IMR-90 (cell line): ENCODE measurements at regions not wholly inside any gene's neighbourhood (a gene's known extent, or its start where the extent isn't known, plus 50 kb on each side); places are given as distances from the start of the nearest gene placed in this dataset.

Experiments used
- ATAC-seq: fragments of 200-7000 bp; cut with Tn5 transposase; 2 replicates; pipeline ENCODE4 v1.9.1; 2020; ENCODE audit warnings: low read depth, mild to moderate bottlenecking, moderate library complexity
- BruUV-seq: library from RNA; stranded (reverse); fragments of 400-500 nt; replicated peaks from 2 replicates; lab custom pipeline; 2021; lab: Mats Ljungman, UMichigan
- CTCF ChIA-PET: fragments of 300-600 bp; formaldehyde crosslinking; extraction: SDS; loops from one replicate; lab custom pipeline; 2021; ENCODE audit warnings: antibody characterized with exemption; lab: Yijun Ruan, JAX
- POLR2A ChIA-PET: fragments of 300-600 bp; sonication (Branson Sonifier 250); formaldehyde crosslinking; loops from one replicate; lab custom pipeline; 2022; ENCODE audit warnings: antibody characterized with exemption; ENCODE audit not compliant: unreplicated experiment; lab: Charles Lee
- DNase-seq: peaks from one replicate; pipeline ENCODE4 v3.0.0; 2013
- H2AFZ ChIP-seq: replicated peaks from 2 replicates; pipeline ENCODE3; 2013; ENCODE audit warnings: low read length, mild to moderate bottlenecking; ENCODE audit not compliant: poor library complexity
- H2AK5ac ChIP-seq: 2 replicates; pipeline ENCODE4 v1.6.1; 2013; ENCODE audit warnings: low read depth, low read length, inconsistent platforms
- H2AK9ac ChIP-seq: replicated peaks from 2 replicates; pipeline ENCODE3; 2013; ENCODE audit warnings: mild to moderate bottlenecking, low read depth, low read length, moderate library complexity; ENCODE audit not compliant: poor library complexity
- H2BK120ac ChIP-seq: 2 replicates; pipeline ENCODE4 v1.6.1; 2013; ENCODE audit warnings: low read depth, low read length, inconsistent platforms
- H2BK15ac ChIP-seq: 3 replicates; pipeline ENCODE4 v1.6.1; 2013; ENCODE audit warnings: low read depth, low read length, inconsistent platforms
- H2BK20ac ChIP-seq: 2 replicates; pipeline ENCODE4 v1.6.1; 2013; ENCODE audit warnings: low read depth, mild to moderate bottlenecking, inconsistent platforms, low read length, moderate library complexity
- H2BK5ac ChIP-seq: 2 replicates; pipeline ENCODE4 v1.6.1; 2013; ENCODE audit warnings: mild to moderate bottlenecking, low read depth, low read length, inconsistent platforms; ENCODE audit not compliant: poor library complexity, severe bottlenecking
- H3K14ac ChIP-seq: replicated peaks from 2 replicates; pipeline ENCODE4 v1.6.1; 2013; ENCODE audit warnings: low read depth, low read length, inconsistent platforms
- H3K18ac ChIP-seq: 2 replicates; pipeline ENCODE4 v1.6.1; 2013; ENCODE audit warnings: low read depth, low read length, control low read depth
- H3K23ac ChIP-seq: 2 replicates; pipeline ENCODE4 v1.6.1; 2013; ENCODE audit warnings: low read depth, low read length, inconsistent platforms
- H3K27ac ChIP-seq: 2 replicates; pipeline ENCODE4 v1.5.1; 2013; ENCODE audit warnings: mild to moderate bottlenecking, control low read depth, low read length; ENCODE audit not compliant: insufficient read depth
- H3K27me3 ChIP-seq: 2 replicates; pipeline ENCODE4 v1.6.1; 2013; ENCODE audit warnings: low read length; ENCODE audit not compliant: control insufficient read depth, insufficient read depth
- H3K36me3 ChIP-seq: 2 replicates; pipeline ENCODE4 v1.6.1; 2013; ENCODE audit warnings: low read length, mixed read lengths; ENCODE audit not compliant: control insufficient read depth, insufficient read depth
- H3K4ac ChIP-seq: 2 replicates; pipeline ENCODE4 v1.6.1; 2013; ENCODE audit warnings: low read depth, low read length, inconsistent platforms
- H3K4me1 ChIP-seq: 2 replicates; pipeline ENCODE4 v1.6.1; 2013; ENCODE audit warnings: low read length, mixed read lengths; ENCODE audit not compliant: control insufficient read depth, insufficient read depth
- H3K4me2 ChIP-seq: 2 replicates; pipeline ENCODE4 v1.6.1; 2013; ENCODE audit warnings: low read depth, mild to moderate bottlenecking, control low read depth, low read length, moderate library complexity
- H3K4me3 ChIP-seq: 2 replicates; pipeline ENCODE4 v1.5.1; 2013; ENCODE audit warnings: low read depth, mild to moderate bottlenecking, control low read depth, low read length, moderate library complexity; ENCODE audit not compliant: insufficient read depth
- H3K56ac ChIP-seq: 2 replicates; pipeline ENCODE4 v1.6.1; 2013; ENCODE audit warnings: low read length, inconsistent platforms; ENCODE audit not compliant: insufficient read depth; ENCODE audit errors: extremely low read depth
- H3K79me1 ChIP-seq, 2 experiments: 2 replicates each; pipeline ENCODE4 v1.6.1; 2013; ENCODE audit warnings: low read length in 2 of 2, inconsistent platforms in 1 of 2, low read depth in 1 of 2
- H3K9ac ChIP-seq: 2 replicates; pipeline ENCODE4 v1.6.1; 2013; ENCODE audit warnings: low read depth, low read length, control low read depth
- H3K9me1 ChIP-seq: 2 replicates; pipeline ENCODE4 v1.6.1; 2013; ENCODE audit warnings: low read length, inconsistent platforms; ENCODE audit not compliant: insufficient read depth
- H3K9me3 ChIP-seq: 2 replicates; pipeline ENCODE4 v1.6.1; 2013; ENCODE audit warnings: low read length; ENCODE audit not compliant: control insufficient read depth, insufficient read depth
- H4K20me1 ChIP-seq: 2 replicates; pipeline ENCODE4 v1.6.1; 2013; ENCODE audit warnings: low read length, inconsistent platforms; ENCODE audit not compliant: insufficient read depth
- H4K5ac ChIP-seq: 2 replicates; pipeline ENCODE4 v1.6.1; 2013; ENCODE audit warnings: mild to moderate bottlenecking, low read depth, low read length, control low read depth
- H4K8ac ChIP-seq, 2 experiments: 2 replicates each; pipeline ENCODE4 v1.6.1; 2013; ENCODE audit warnings: low read depth in 2 of 2, low read length in 2 of 2, control low read depth in 1 of 2, inconsistent platforms in 1 of 2
- H4K91ac ChIP-seq: 2 replicates; pipeline ENCODE4 v1.6.1; 2013; ENCODE audit warnings: low read depth, low read length, inconsistent platforms; ENCODE audit not compliant: insufficient read depth
- BHLHE40 ChIP-seq: fragments of 150-350 bp; IDR thresholded peaks from 2 replicates; pipeline ENCODE4 v1.6.1; 2016; ENCODE audit warnings: mild to moderate bottlenecking, low read depth, low read length
- CEBPB ChIP-seq: IDR thresholded peaks from 2 replicates; pipeline ENCODE4 v1.6.1; 2012; ENCODE audit warnings: low read depth, low read length, improper control_type of control experiment
- CHD1 ChIP-seq: IDR thresholded peaks from 2 replicates; pipeline ENCODE4 v1.6.1; 2012; ENCODE audit warnings: low read depth, low read length, improper control_type of control experiment
- FOS ChIP-seq: fragments of 150-350 bp; IDR thresholded peaks from 2 replicates; pipeline ENCODE4 v1.6.1; 2016; ENCODE audit warnings: low read depth, low read length
- MAFK ChIP-seq: IDR thresholded peaks from 2 replicates; pipeline ENCODE4 v1.6.1; 2012; ENCODE audit warnings: low read depth, low read length, improper control_type of control experiment
- MAZ ChIP-seq: IDR thresholded peaks from 2 replicates; pipeline ENCODE4 v1.6.1; 2012; ENCODE audit warnings: low read depth, mild to moderate bottlenecking, low read length, improper control_type of control experiment, moderate library complexity, borderline replicate concordance
- MXI1 ChIP-seq: IDR thresholded peaks from 2 replicates; pipeline ENCODE4 v1.6.1; 2012; ENCODE audit warnings: low read depth, mild to moderate bottlenecking, low read length, moderate library complexity, borderline replicate concordance
- NFE2L2 ChIP-seq: fragments of 150-350 bp; IDR thresholded peaks from 2 replicates; pipeline ENCODE4 v1.6.1; 2016; ENCODE audit warnings: low read depth, mild to moderate bottlenecking, low read length
- POLR2A ChIP-seq: IDR thresholded peaks from 2 replicates; pipeline ENCODE4 v1.6.1; 2012; ENCODE audit warnings: mild to moderate bottlenecking, low read depth, low read length
- RAD21 ChIP-seq: IDR thresholded peaks from 2 replicates; pipeline ENCODE4 v1.6.1; 2012; ENCODE audit warnings: low read length, improper control_type of control experiment
- RCOR1 ChIP-seq: IDR thresholded peaks from 2 replicates; pipeline ENCODE4 v1.6.1; 2012; ENCODE audit warnings: mild to moderate bottlenecking, low read length, improper control_type of control experiment; ENCODE audit not compliant: insufficient replicate concordance
- RFX5 ChIP-seq: IDR thresholded peaks from 2 replicates; pipeline ENCODE4 v1.8.0; 2012; ENCODE audit warnings: low read depth, mild to moderate bottlenecking, low read length, moderate library complexity
- SMC3 ChIP-seq: fragments of 150-350 bp; IDR thresholded peaks from 2 replicates; pipeline ENCODE4 v1.6.1; 2016; ENCODE audit warnings: low read depth, mild to moderate bottlenecking, antibody characterized with exemption, low read length, moderate library complexity
- USF2 ChIP-seq: fragments of 150-350 bp; IDR thresholded peaks from 2 replicates; pipeline ENCODE4 v1.6.1; 2017; ENCODE audit warnings: mild to moderate bottlenecking, antibody characterized with exemption, low read length, low read depth
- WGBS, 2 experiments: methylation state at CpG; one replicate each; pipeline versions ENCODE4 v1.1.5 to v1.1.7; 2013; ENCODE audit warnings: missing lambda C conversion rate in 2 of 2; ENCODE audit not compliant: insufficient read length in 1 of 2; ENCODE audit errors: extremely low coverage in 2 of 2; 5-methylcytosine and 5-hydroxymethylcytosine counted together
- dilution Hi-C: fragments of 300-500 bp; cut with HindIII; formaldehyde crosslinking; loops from one replicate; pipeline ENCODE4 v1.14.3; 2018; ENCODE audit warnings: low sequenced_read_pairs; ENCODE audit not compliant: unreplicated experiment
- in situ Hi-C: fragments of 300-500 bp; cut with MboI; formaldehyde crosslinking; loops from 3 replicates; pipeline ENCODE4 v1.14.3; 2019; ENCODE audit warnings: low sequenced_read_pairs, inconsistent platforms, mixed read lengths
- intact Hi-C: fragments of 100-400 bp; cut with micrococcal nuclease; formaldehyde crosslinking; loops from 2 replicates; pipeline ENCODE4 v1.10.0; 2022
- TF ChIP-seq, protein P1 (sequence below): fragments of 150-350 bp; IDR thresholded peaks from 2 replicates; pipeline ENCODE4 v1.6.1; 2016; ENCODE audit warnings: low read depth, mild to moderate bottlenecking, low read length, moderate library complexity, borderline replicate concordance
- TF ChIP-seq, protein P2 (sequence below): conservative IDR thresholded peaks from 2 replicates; pipeline ENCODE4 v1.5.1; 2012; ENCODE audit warnings: mild to moderate bottlenecking, low read depth, low read length, improper control_type of control experiment

DNA sequence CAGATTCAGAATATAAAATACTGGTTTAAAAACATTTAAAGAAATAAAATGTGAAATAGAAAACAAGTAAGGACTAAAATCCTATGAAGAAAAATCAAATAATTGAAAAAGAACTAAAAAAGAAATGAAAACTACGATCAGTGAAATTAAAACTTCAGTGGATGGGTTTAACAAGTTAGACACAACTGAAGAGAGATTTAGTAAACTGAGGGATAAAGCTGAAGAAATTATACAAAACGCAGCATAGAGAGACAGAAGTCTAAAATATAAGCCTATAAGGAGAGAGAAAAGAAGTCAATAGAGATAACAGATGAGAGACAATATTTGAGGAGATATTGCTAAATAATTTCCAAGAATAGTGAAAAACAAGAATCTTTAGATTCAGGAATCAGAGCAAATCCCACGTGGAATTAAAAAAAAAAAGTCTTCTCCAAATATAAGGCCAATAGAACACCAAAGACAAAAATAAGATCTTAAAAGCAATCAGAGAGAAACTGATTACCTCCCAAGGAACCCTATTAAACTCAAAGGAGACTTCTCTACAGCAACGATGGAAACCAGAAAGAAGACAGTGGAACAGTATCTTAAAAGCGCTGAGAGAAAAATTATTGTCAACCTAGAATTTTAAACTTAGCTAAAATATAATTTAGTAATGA is 59.6 kb upstream of the ABL1 start:
- Histone ChIP-seq H3K23ac (no peak overlapping the region), H3K18ac (no peak overlapping the region), H3K9me3 (no peaks in the 10 kb centered on the region), H3K9ac (no peak overlapping the region), H2BK15ac (no peak overlapping the region), H2AK9ac (no peak overlapping the region), H2AK5ac (no peak overlapping the region), H3K27me3 (no peaks in the 10 kb centered on the region), H3K4me1 (peaks cover 19% of the 10 kb centered on the region), H3K56ac (no peak overlapping the region), H4K5ac (no peak overlapping the region), H4K8ac (no peak overlapping the region), H2BK5ac (peak overlapping the region; percentile 25), H3K4me3 (no peak overlapping the region), H4K91ac (no peak overlapping the region), H2BK20ac (no peak overlapping the region), H3K4ac (no peak overlapping the region), H3K79me1 (peaks cover 34 to 64% of the 10 kb centered on the region in 2 experiments), H2BK120ac (no peak overlapping the region), H3K36me3 (no peaks in the 10 kb centered on the region), H3K14ac (no peak overlapping the region), H4K20me1 (no peaks in the 10 kb centered on the region), H3K9me1 (peaks cover 6% of the 10 kb centered on the region), H2AFZ (no peak overlapping the region), H3K4me2 (no peak overlapping the region), H3K27ac (no peak overlapping the region)
- in situ Hi-C loops (loop anchor here (5.0 to 10.0 kb wide), 2 partner anchors 59 to 82 kb away; partner anchors contain the start of gene ABL1), intact Hi-C loops (loop anchor here (5.0 kb wide), 1 partner anchor 63 kb away; no protein-coding TSS in a partner anchor), dilution Hi-C loops (no loop called here)
- WGBS, 2 experiments: no CpG with 5 or more reads among the region's 5 CpGs
- no TSS peak for BruUV-seq
- POLR2A ChIA-PET: no interaction called here
- TF ChIP-seq CHD1: no peak
- TF ChIP-seq RAD21: no peak
- TF ChIP-seq USF2: no peak
- TF ChIP-seq NFE2L2: no peak
- no peak for TF ChIP-seq FOS
- TF ChIP-seq RFX5: no peak
- no peak for TF ChIP-seq MAFK
- no peak for TF ChIP-seq MAZ
- no peak for TF ChIP-seq BHLHE40
- TF ChIP-seq, protein P1, sequence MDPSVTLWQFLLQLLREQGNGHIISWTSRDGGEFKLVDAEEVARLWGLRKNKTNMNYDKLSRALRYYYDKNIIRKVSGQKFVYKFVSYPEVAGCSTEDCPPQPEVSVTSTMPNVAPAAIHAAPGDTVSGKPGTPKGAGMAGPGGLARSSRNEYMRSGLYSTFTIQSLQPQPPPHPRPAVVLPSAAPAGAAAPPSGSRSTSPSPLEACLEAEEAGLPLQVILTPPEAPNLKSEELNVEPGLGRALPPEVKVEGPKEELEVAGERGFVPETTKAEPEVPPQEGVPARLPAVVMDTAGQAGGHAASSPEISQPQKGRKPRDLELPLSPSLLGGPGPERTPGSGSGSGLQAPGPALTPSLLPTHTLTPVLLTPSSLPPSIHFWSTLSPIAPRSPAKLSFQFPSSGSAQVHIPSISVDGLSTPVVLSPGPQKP: no peak
- no peak for TF ChIP-seq RCOR1
- TF ChIP-seq CEBPB: no peak
- TF ChIP-seq, protein P2, sequence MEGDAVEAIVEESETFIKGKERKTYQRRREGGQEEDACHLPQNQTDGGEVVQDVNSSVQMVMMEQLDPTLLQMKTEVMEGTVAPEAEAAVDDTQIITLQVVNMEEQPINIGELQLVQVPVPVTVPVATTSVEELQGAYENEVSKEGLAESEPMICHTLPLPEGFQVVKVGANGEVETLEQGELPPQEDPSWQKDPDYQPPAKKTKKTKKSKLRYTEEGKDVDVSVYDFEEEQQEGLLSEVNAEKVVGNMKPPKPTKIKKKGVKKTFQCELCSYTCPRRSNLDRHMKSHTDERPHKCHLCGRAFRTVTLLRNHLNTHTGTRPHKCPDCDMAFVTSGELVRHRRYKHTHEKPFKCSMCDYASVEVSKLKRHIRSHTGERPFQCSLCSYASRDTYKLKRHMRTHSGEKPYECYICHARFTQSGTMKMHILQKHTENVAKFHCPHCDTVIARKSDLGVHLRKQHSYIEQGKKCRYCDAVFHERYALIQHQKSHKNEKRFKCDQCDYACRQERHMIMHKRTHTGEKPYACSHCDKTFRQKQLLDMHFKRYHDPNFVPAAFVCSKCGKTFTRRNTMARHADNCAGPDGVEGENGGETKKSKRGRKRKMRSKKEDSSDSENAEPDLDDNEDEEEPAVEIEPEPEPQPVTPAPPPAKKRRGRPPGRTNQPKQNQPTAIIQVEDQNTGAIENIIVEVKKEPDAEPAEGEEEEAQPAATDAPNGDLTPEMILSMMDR: no peak
- TF ChIP-seq POLR2A: no peak
- no peak for TF ChIP-seq SMC3
- TF ChIP-seq MXI1: no peak
- ATAC-seq (no peak), DNase-seq (no peak)
- CTCF ChIA-PET: no interaction called here
